Mammary epithelial cell (primary cell): ENCODE measurements at regions not wholly inside any gene's neighbourhood (a gene's known extent, or its start where the extent isn't known, plus 50 kb on each side); places are given as distances from the start of the nearest gene placed in this dataset.

Experiments used
- EZH2 ChIP-seq: IDR thresholded peaks from 2 replicates; pipeline ENCODE4 v1.6.1; 2012; ENCODE audit warnings: low read length, inconsistent platforms, borderline replicate concordance
- TF ChIP-seq, protein P1 (sequence below), 2 donors: IDR thresholded peaks in 1 of 2; conservative IDR thresholded peaks in 1 of 2; 2 replicates each; pipeline ENCODE4 v1.5.1; 2011 to 2012; ENCODE audit warnings: inconsistent platforms in 2 of 2, low read length in 2 of 2, mild to moderate bottlenecking in 2 of 2, control low read depth in 1 of 2, low read depth in 1 of 2; ENCODE audit not compliant: insufficient read depth in 1 of 2; ENCODE audit errors: extremely low read depth in 1 of 2

DNA sequence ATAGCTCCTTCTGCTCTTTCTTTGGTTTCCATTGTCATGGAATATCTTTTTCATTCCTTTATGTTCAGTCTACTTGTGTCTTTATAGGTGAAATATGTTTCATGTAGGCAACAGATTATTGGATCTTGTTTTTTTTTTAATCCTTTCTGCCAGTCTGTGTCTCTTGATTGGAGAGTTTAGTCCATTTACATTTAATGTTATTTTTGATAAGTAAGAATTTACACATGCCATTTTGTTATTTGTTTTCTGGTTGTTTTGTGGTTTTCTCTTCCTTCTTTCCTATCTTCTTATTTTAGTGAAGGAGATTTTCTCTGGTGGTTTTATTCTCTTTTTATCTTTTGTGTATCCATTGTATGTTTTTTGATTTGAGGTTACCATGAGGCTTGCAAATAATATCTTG lies 52.5 kb upstream of the TAS2R16 start:
- TF ChIP-seq, protein P1, sequence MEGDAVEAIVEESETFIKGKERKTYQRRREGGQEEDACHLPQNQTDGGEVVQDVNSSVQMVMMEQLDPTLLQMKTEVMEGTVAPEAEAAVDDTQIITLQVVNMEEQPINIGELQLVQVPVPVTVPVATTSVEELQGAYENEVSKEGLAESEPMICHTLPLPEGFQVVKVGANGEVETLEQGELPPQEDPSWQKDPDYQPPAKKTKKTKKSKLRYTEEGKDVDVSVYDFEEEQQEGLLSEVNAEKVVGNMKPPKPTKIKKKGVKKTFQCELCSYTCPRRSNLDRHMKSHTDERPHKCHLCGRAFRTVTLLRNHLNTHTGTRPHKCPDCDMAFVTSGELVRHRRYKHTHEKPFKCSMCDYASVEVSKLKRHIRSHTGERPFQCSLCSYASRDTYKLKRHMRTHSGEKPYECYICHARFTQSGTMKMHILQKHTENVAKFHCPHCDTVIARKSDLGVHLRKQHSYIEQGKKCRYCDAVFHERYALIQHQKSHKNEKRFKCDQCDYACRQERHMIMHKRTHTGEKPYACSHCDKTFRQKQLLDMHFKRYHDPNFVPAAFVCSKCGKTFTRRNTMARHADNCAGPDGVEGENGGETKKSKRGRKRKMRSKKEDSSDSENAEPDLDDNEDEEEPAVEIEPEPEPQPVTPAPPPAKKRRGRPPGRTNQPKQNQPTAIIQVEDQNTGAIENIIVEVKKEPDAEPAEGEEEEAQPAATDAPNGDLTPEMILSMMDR (conservative IDR thresholded peaks at IDR 0.05 in 1 of 2, IDR thresholded peaks at IDR 0.05 in 1 of 2; ENCODE audit: extremely low read depth in 1 of 2, insufficient read depth in 1 of 2, low read depth in 1 of 2, low read length in 2 of 2) = no peak
- no peak for TF ChIP-seq EZH2
